Erythroblast (primary cell): ENCODE measurements at regions not wholly inside any gene's neighbourhood (a gene's known extent, or its start where the extent isn't known, plus 50 kb on each side); places are given as distances from the start of the nearest gene placed in this dataset.

Experiments used
- DNase-seq, 2 experiments: peaks; one replicate each; lab custom pipeline; 2025; lab: John Stamatoyannopoulos, UW
- GATA1 ChIP-seq: IDR thresholded peaks from 2 replicates; pipeline ENCODE4 v1.6.1; 2011; ENCODE audit warnings: low read depth, mild to moderate bottlenecking, control low read depth, low read length, moderate library complexity
- POLR2A ChIP-seq: IDR thresholded peaks from 2 replicates; pipeline ENCODE4 v1.6.1; 2011; ENCODE audit warnings: mild to moderate bottlenecking, low read length

- TF ChIP-seq GATA1 (no peak), POLR2A (no peak)
Observed at GRCh38 chr7:96427143-96427542, 105.2 kb upstream of the SLC25A13 start.

GRCh38 chr7:96426685-96427084 is 104.8 kb upstream of the SLC25A13 start:
- no peak for DNase-seq
- TF ChIP-seq POLR2A (no peak), GATA1 (no peak)

More at GRCh38 chr7:96427143-96427542, 105.2 kb upstream of the SLC25A13 start:
- DNase-seq: no peak

DNA sequence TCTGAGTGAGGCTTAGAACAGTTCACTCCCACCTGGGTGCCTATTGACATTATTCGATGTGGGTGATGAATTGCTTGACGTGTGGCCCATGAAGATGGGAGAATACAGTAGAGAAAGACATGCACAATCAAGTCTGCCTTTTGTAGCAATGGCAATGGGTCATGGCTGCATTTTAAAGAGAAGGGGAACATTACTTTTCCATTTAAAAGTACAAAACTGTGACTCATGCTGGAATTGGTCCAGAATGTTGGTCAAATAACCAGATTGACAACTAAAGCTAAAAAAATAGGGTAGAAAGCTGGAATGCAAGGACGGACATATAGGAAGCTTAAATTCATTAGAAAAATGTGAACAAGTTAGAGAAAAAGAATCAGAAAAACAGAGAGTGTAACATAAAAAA is 104.1 kb upstream of the SLC25A13 start:
- no peak for DNase-seq

DNA sequence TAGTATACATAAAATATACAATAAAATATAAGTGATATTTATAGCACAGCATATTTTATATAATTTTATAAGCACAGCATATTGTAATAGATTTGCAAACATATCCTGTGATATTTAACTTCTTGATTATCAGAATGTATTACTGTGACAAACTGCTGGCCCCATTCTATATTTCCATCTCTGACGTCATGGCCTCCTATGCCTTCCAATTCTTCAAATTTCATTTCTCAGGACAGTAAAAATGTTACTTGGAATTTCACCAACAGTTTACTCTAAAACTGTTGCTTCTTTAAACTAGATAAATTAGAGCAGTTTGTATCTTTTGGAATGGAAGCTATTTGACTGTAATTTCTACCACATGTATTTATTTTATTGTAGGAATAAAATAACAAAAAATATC is 102.5 kb upstream of the SLC25A13 start:
- TF ChIP-seq POLR2A: no peak
- no peak for TF ChIP-seq GATA1

More for the DNA sequence above, 104.1 kb upstream of the SLC25A13 start:
- TF ChIP-seq GATA1 (no peak), POLR2A (no peak)

DNA sequence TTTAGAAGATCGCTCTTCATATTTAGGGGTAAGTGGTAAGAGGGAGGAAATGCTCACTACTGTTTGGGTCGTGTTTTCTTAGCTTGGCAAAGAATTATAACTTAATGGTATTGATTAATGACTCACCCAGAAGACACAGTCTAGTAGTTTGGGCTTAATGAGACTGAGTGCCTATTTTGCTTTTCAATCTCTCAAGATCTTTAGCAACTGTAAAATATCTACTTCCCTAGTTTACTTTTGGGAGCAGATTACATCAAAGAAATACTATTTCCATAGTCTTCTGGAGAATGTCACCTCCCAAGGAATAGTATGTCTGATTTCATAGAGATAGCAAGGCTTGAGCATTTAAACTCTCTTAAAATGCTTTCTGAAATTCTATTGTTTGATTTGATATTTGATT is 100.5 kb upstream of the SLC25A13 start:
- TF ChIP-seq GATA1: no peak
- no peak for TF ChIP-seq POLR2A
- no peak for DNase-seq

More for the DNA sequence above, 102.5 kb upstream of the SLC25A13 start:
- DNase-seq: no peak

DNA sequence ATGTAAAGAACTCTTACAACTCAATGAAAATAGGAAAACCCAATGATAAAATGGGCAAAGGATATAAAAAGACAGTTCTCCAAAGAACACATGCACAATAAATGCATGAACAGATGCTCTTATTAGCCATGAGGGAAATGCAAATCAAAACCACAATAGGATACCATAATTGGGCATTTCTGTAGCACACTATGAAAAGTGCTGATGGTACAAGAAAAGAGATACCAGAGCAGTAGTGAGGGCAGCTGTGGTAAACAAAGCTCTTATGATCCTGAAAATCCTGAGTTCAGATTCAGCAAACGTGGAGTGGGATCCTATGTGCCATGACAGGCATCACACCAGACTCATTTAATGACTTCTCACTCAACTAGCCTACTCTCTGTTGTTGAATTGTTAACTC is 96.7 kb upstream of the SLC25A13 start:
- DNase-seq: no peak
- TF ChIP-seq GATA1 (no peak), POLR2A (no peak)

GRCh38 chr7:96417784-96418183 is 95.9 kb upstream of the SLC25A13 start:
- TF ChIP-seq GATA1 (no peak), POLR2A (no peak)
- DNase-seq: no peak

GRCh38 chr7:96416599-96416998 is 94.7 kb upstream of the SLC25A13 start:
- no peak for DNase-seq
- no peak for TF ChIP-seq POLR2A
- no peak for TF ChIP-seq GATA1

DNA sequence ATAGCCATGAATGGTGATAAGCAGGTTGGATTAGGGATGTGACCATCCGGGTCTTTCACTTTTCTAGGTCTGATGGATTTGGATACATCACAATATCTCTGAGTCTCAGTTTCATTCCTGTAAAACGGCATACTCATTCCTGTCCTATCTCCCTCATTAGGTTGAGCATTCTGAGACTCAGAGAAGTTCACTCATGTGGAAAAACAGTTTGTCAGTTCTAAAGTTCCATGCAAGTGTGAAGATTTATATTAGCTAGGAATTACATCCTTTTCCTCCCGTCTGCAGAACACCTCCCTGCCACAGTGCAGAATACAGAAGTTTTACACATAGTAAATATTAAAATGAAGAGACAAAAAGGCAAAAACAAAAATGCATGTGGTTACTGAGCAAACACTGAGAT is 94.2 kb upstream of the SLC25A13 start:
- DNase-seq: no peak
- no peak for TF ChIP-seq POLR2A
- TF ChIP-seq GATA1: no peak

- no peak for DNase-seq
- TF ChIP-seq GATA1: no peak
- TF ChIP-seq POLR2A: no peak
Observed at GRCh38 chr7:96415293-96415940, 93.5 kb upstream of the SLC25A13 start.

DNA sequence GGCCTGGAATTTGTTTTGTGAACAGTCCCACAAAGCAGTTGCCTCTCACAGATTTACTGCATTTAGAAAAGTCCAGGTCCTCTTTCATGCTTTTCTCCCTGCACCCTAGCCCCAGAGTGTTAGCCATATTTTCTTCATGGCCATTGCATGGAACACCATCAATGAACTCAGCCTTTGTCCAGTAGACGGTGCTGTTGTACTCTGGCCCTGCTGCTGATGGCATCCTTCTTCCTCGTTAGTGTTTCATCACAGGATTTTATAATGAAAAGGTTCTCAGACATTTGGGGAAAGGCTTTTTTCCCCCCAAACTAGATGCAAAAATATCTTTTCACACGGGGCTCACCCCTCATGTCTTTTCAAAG is 93.0 kb upstream of the SLC25A13 start:
- peak; percentile 26 to 51 for DNase-seq
- no peak for TF ChIP-seq POLR2A
- TF ChIP-seq GATA1: no peak

- DNase-seq: no peak
- TF ChIP-seq GATA1: no peak
Observed at GRCh38 chr7:96410126-96410839, 88.4 kb upstream of the SLC25A13 start.

GRCh38 chr7:96408881-96409280 is 87.0 kb upstream of the SLC25A13 start:
- DNase-seq: no peak
- TF ChIP-seq GATA1 (no peak), POLR2A (no peak)

- no peak for DNase-seq
- TF ChIP-seq GATA1: no peak
- no peak for TF ChIP-seq POLR2A
Observed at GRCh38 chr7:96407427-96407826, 85.5 kb upstream of the SLC25A13 start.
